ENCODE measurements at regions not wholly inside any gene's neighbourhood (a gene's known extent, or its start where the extent isn't known, plus 50 kb on each side); places are given as distances from the start of the nearest gene placed in this dataset.

DNA sequence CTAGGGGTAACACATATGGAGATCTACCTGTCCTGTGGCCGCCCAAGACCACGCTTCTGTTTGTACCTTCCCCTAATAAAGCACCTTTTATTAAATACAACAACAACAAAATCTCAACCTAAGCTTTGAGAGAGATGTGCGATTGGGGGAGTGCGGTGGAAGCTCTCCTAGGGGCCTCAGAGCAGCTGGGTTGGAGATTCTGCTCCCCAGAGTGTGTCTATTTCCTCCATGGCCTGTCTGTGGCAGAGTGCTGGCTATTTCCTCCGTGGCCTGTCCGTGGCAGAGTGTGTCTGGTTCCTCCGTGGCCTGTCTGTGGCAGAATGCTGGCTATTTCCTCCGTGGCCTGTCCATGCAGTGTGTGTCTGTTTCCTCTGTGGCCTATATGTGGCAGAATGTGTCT is 139.3 kb upstream of the IPO9 start (continued):
- TF ChIP-seq, protein P1, sequence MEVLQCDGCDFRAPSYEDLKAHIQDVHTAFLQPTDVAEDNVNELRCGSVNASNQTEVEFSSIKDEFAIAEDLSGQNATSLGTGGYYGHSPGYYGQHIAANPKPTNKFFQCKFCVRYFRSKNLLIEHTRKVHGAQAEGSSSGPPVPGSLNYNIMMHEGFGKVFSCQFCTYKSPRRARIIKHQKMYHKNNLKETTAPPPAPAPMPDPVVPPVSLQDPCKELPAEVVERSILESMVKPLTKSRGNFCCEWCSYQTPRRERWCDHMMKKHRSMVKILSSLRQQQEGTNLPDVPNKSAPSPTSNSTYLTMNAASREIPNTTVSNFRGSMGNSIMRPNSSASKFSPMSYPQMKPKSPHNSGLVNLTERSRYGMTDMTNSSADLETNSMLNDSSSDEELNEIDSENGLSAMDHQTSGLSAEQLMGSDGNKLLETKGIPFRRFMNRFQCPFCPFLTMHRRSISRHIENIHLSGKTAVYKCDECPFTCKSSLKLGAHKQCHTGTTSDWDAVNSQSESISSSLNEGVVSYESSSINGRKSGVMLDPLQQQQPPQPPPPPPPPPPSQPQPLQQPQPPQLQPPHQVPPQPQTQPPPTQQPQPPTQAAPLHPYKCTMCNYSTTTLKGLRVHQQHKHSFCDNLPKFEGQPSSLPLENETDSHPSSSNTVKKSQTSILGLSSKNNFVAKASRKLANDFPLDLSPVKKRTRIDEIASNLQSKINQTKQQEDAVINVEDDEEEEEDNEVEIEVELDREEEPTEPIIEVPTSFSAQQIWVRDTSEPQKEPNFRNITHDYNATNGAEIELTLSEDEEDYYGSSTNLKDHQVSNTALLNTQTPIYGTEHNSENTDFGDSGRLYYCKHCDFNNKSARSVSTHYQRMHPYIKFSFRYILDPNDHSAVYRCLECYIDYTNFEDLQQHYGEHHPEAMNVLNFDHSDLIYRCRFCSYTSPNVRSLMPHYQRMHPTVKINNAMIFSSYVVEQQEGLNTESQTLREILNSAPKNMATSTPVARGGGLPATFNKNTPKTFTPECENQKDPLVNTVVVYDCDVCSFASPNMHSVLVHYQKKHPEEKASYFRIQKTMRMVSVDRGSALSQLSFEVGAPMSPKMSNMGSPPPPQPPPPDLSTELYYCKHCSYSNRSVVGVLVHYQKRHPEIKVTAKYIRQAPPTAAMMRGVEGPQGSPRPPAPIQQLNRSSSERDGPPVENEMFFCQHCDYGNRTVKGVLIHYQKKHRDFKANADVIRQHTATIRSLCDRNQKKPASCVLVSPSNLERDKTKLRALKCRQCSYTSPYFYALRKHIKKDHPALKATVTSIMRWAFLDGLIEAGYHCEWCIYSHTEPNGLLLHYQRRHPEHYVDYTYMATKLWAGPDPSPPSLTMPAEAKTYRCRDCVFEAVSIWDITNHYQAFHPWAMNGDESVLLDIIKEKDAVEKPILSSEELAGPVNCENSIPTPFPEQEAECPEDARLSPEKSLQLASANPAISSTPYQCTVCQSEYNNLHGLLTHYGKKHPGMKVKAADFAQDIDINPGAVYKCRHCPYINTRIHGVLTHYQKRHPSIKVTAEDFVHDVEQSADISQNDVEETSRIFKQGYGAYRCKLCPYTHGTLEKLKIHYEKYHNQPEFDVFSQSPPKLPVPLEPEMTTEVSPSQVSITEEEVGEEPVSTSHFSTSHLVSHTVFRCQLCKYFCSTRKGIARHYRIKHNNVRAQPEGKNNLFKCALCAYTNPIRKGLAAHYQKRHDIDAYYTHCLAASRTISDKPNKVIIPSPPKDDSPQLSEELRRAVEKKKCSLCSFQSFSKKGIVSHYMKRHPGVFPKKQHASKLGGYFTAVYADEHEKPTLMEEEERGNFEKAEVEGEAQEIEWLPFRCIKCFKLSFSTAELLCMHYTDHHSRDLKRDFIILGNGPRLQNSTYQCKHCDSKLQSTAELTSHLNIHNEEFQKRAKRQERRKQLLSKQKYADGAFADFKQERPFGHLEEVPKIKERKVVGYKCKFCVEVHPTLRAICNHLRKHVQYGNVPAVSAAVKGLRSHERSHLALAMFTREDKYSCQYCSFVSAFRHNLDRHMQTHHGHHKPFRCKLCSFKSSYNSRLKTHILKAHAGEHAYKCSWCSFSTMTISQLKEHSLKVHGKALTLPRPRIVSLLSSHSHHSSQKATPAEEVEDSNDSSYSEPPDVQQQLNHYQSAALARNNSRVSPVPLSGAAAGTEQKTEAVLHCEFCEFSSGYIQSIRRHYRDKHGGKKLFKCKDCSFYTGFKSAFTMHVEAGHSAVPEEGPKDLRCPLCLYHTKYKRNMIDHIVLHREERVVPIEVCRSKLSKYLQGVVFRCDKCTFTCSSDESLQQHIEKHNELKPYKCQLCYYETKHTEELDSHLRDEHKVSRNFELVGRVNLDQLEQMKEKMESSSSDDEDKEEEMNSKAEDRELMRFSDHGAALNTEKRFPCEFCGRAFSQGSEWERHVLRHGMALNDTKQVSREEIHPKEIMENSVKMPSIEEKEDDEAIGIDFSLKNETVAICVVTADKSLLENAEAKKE (CRISPR knock-in tag; IDR thresholded peaks at IDR 0.05): no peak
- TF ChIP-seq JUNB (IDR thresholded peaks at IDR 0.05; ENCODE audit: unreplicated experiment): no peak

DNA sequence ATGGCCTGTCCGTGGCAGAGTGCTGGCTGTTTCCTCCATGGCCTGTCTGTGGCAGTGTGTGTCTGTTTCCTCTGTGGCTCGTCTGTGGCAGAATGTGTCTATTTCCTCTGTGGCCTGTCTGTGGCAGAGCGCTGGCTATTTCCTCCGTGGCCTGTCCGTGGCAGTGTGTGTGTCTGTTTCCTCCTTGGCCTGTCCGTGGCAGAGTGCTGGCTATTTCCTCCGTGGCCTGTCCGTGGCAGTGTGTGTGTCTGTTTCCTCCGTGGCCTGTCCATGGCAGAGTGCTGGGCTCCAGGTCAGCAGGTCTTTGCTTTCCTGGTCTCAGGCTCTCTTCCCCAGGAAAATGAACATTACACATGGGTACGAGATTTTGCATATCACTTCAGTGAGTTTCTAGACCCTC is 138.4 kb upstream of the IPO9 start:
- no peak overlapping the region for H3K4me3 ChIP-seq
- no peaks in the 10 kb centered on the region for H3K36me3 ChIP-seq (ENCODE audit: insufficient read depth)
- no peak overlapping the region for H3K27ac Mint-ChIP-seq
- peaks cover 12% of the 10 kb centered on the region for H3K27me3 Mint-ChIP-seq (ENCODE audit: insufficient read depth, low read depth, poor library complexity)
- no peaks in the 10 kb centered on the region for H3K9me3 Mint-ChIP-seq
- no peaks in the 10 kb centered on the region for H3K27me3 ChIP-seq (ENCODE audit: insufficient read depth)
- no peak for TF ChIP-seq CREB1 (CRISPR knock-in tag; IDR thresholded peaks at IDR 0.05; ENCODE audit: low read depth)
- TF ChIP-seq POLR2AphosphoS5 (IDR thresholded peaks at IDR 0.05; ENCODE audit: low read depth): no peak
- no peak for TF ChIP-seq STAT1 (IDR thresholded peaks at IDR 0.05; ENCODE audit: unreplicated experiment)
- no peak for TF ChIP-seq ZNF331 (CRISPR knock-in tag; IDR thresholded peaks at IDR 0.05; ENCODE audit: low read depth)
- H3F3A ChIP-seq (replicated peaks; ENCODE audit: low read depth): peaks cover 13% of the 10 kb centered on the region; the same call in 1 of the 2 replicates
- H4K20me1 ChIP-seq (replicated peaks; ENCODE audit: insufficient read depth): no peaks in the 10 kb centered on the region
- no peak overlapping the region for H3K4me2 ChIP-seq
- no peak overlapping the region for H3K4me3 Mint-ChIP-seq
- ATAC-seq (no peak), DNase-seq (ENCODE audit: low spot score) (no peak)
- H3K9me2 ChIP-seq (ENCODE audit: insufficient read depth): no peaks in the 10 kb centered on the region
- peaks cover 43% of the 10 kb centered on the region for H3K4me1 Mint-ChIP-seq
- H3K4me1 ChIP-seq (ENCODE audit: insufficient read depth): peaks cover 63% of the 10 kb centered on the region
- H3K36me3 Mint-ChIP-seq (ENCODE audit: low read depth): no peaks in the 10 kb centered on the region
- no peak overlapping the region for H3K27ac ChIP-seq (ENCODE audit: low read depth)
- H3K79me2 ChIP-seq (replicated peaks; ENCODE audit: insufficient read depth): peaks cover 6% of the 10 kb centered on the region; the same call in 1 of the 2 replicates
- no peak overlapping the region for H2AFZ ChIP-seq
